HL-60 (cell line): ENCODE measurements at regions not wholly inside any gene's neighbourhood (a gene's known extent, or its start where the extent isn't known, plus 50 kb on each side); places are given as distances from the start of the nearest gene placed in this dataset.

Experiments used
- DNase-seq, 2 experiments: peaks; one replicate each; pipeline ENCODE4 v3.0.0-alpha.2; 2010 to 2020; ENCODE audit warnings: low read depth in 1 of 2, low spot score in 1 of 2
- H3K27ac ChIP-seq: fragments of 250-450 bp; sonication (Bioruptor Pico); replicated peaks from 2 replicates; pipeline ENCODE4 v1.5.1; 2020; ENCODE audit warnings: mild to moderate bottlenecking, moderate library complexity
- H3K27me3 ChIP-seq: fragments of 250-450 bp; sonication (Bioruptor Pico); 2 replicates; pipeline ENCODE4 v1.5.1; 2021; ENCODE audit warnings: mild to moderate bottlenecking, moderate library complexity; ENCODE audit not compliant: insufficient read depth, poor library complexity, severe bottlenecking
- H3K4me3 ChIP-seq: replicated peaks from 2 replicates; pipeline ENCODE4 v1.5.1; 2011; ENCODE audit warnings: mild to moderate bottlenecking, control low read depth, low read length; ENCODE audit not compliant: insufficient read depth
- GABPA ChIP-seq: IDR thresholded peaks from 2 replicates; pipeline ENCODE4 v1.6.1; 2012; ENCODE audit warnings: low read depth
- POLR2AphosphoS5 ChIP-seq: IDR thresholded peaks from 2 replicates; pipeline ENCODE4 v1.6.1; 2012; ENCODE audit warnings: low read depth
- SPI1 ChIP-seq: IDR thresholded peaks from 2 replicates; pipeline ENCODE4 v1.6.1; 2012; ENCODE audit warnings: low read depth, mild to moderate bottlenecking, borderline replicate concordance
- TF ChIP-seq, protein P1 (sequence below): IDR thresholded peaks from one replicate; pipeline ENCODE4 v1.5.1; 2011; ENCODE audit warnings: low read length, control low read depth, inconsistent platforms; ENCODE audit not compliant: insufficient read depth
- TF ChIP-seq, protein P2 (sequence below): IDR thresholded peaks from 2 replicates; pipeline ENCODE4 v1.6.1; 2012; ENCODE audit warnings: low read depth; ENCODE audit not compliant: insufficient replicate concordance

- Histone ChIP-seq H3K4me3 (no peak overlapping the region), H3K27me3 (no peaks in the 10 kb centered on the region), H3K27ac (no peak overlapping the region)
- no peak for DNase-seq
- TF ChIP-seq, protein P1, sequence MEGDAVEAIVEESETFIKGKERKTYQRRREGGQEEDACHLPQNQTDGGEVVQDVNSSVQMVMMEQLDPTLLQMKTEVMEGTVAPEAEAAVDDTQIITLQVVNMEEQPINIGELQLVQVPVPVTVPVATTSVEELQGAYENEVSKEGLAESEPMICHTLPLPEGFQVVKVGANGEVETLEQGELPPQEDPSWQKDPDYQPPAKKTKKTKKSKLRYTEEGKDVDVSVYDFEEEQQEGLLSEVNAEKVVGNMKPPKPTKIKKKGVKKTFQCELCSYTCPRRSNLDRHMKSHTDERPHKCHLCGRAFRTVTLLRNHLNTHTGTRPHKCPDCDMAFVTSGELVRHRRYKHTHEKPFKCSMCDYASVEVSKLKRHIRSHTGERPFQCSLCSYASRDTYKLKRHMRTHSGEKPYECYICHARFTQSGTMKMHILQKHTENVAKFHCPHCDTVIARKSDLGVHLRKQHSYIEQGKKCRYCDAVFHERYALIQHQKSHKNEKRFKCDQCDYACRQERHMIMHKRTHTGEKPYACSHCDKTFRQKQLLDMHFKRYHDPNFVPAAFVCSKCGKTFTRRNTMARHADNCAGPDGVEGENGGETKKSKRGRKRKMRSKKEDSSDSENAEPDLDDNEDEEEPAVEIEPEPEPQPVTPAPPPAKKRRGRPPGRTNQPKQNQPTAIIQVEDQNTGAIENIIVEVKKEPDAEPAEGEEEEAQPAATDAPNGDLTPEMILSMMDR, result no peak
- TF ChIP-seq GABPA, result no peak
- TF ChIP-seq, protein P2, sequence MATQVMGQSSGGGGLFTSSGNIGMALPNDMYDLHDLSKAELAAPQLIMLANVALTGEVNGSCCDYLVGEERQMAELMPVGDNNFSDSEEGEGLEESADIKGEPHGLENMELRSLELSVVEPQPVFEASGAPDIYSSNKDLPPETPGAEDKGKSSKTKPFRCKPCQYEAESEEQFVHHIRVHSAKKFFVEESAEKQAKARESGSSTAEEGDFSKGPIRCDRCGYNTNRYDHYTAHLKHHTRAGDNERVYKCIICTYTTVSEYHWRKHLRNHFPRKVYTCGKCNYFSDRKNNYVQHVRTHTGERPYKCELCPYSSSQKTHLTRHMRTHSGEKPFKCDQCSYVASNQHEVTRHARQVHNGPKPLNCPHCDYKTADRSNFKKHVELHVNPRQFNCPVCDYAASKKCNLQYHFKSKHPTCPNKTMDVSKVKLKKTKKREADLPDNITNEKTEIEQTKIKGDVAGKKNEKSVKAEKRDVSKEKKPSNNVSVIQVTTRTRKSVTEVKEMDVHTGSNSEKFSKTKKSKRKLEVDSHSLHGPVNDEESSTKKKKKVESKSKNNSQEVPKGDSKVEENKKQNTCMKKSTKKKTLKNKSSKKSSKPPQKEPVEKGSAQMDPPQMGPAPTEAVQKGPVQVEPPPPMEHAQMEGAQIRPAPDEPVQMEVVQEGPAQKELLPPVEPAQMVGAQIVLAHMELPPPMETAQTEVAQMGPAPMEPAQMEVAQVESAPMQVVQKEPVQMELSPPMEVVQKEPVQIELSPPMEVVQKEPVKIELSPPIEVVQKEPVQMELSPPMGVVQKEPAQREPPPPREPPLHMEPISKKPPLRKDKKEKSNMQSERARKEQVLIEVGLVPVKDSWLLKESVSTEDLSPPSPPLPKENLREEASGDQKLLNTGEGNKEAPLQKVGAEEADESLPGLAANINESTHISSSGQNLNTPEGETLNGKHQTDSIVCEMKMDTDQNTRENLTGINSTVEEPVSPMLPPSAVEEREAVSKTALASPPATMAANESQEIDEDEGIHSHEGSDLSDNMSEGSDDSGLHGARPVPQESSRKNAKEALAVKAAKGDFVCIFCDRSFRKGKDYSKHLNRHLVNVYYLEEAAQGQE, result no peak
- no peak for TF ChIP-seq SPI1
- TF ChIP-seq POLR2AphosphoS5, result no peak
Measured at GRCh38 chr6:69581581-69581980, 215.2 kb downstream of the LMBRD1 start.

- no peak overlapping the region for H3K27ac ChIP-seq
- H3K4me3 ChIP-seq, result no peak overlapping the region
- H3K27me3 ChIP-seq, result no peaks in the 10 kb centered on the region
- TF ChIP-seq GABPA (no peak), POLR2AphosphoS5 (no peak), SPI1 (no peak)
- TF ChIP-seq, protein P1, result no peak
- TF ChIP-seq, protein P2, result no peak
- no peak for DNase-seq
Measured at GRCh38 chr6:69580706-69581105, 216.1 kb downstream of the LMBRD1 start.

- Histone ChIP-seq H3K4me3 (no peak overlapping the region), H3K27ac (no peak overlapping the region), H3K27me3 (no peaks in the 10 kb centered on the region)
- DNase-seq, result no peak
- TF ChIP-seq POLR2AphosphoS5, result no peak
- TF ChIP-seq GABPA, result no peak
- TF ChIP-seq SPI1, result no peak
- TF ChIP-seq, protein P2, result no peak
- TF ChIP-seq, protein P1, result no peak
Measured at GRCh38 chr6:69578361-69578890, 218.4 kb downstream of the LMBRD1 start.
